Adrenal gland (tissue), 5 donors: ENCODE measurements at regions not wholly inside any gene's neighbourhood (a gene's known extent, or its start where the extent isn't known, plus 50 kb on each side); places are given as distances from the start of the nearest gene placed in this dataset.

ENCODE experiments used
- POLR2A ChIP-seq, 2 donors: fragments of 450-650 bp; IDR thresholded peaks; one replicate each; pipeline ENCODE4 v1.6.1; 2017; ENCODE audit warnings: antibody characterized with exemption in 2 of 2, mild to moderate bottlenecking in 2 of 2, moderate library complexity in 1 of 2
- TF ChIP-seq, protein P1 (sequence below), 6 experiments: fragments of 450-650 bp in 4 of 6; fragments of 200-600 bp in 2 of 6; sonication (generic) in 1 of 6; IDR thresholded peaks; 1 replicate in 5 of 6; 2 replicates in 1 of 6; pipeline versions ENCODE4 v1.5.1 to v1.8.0; 2016 to 2021; ENCODE audit warnings: antibody characterized with exemption in 6 of 6, mild to moderate bottlenecking in 2 of 6, moderate library complexity in 1 of 6
- donor health status: DM: no; HTN: no; CAD: no.

DNA sequence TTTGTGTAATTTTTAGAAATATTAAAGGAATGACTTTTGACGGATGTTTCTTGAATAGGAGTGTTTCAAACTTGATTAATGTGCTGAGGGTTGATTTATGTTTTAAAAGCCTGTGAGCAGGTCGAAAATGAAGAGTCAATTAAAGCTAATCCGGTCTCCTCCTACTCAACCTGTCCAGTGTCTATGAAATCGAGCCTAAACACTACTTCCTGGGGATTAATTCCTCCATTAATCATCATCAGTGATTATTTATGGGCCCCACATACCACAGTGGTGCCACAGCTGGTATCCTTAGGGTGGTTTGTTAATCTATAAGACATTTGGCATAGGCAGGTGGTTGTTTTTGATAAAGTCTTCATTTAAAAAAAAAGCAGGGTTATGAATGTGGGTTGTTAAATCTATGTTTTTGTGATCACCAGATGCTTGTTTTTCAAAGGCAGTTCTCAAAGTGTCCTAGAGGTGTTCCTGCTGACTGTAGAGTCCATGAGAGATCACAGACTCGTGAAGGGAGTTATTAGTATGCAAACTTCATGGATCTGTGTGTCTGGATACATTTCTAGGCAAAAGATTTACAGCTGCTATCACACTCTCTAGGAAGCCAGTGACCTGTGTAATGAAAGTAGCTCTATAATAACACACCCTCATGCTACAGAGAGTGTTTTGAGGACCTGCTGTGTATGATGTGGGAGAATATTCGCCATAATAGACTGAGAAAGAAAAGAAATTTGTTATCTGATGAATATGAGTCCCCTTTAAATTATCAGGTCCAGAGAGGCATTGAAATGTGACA, 308.6 kb downstream of the AKAIN1 start:
- TF ChIP-seq, protein P1, sequence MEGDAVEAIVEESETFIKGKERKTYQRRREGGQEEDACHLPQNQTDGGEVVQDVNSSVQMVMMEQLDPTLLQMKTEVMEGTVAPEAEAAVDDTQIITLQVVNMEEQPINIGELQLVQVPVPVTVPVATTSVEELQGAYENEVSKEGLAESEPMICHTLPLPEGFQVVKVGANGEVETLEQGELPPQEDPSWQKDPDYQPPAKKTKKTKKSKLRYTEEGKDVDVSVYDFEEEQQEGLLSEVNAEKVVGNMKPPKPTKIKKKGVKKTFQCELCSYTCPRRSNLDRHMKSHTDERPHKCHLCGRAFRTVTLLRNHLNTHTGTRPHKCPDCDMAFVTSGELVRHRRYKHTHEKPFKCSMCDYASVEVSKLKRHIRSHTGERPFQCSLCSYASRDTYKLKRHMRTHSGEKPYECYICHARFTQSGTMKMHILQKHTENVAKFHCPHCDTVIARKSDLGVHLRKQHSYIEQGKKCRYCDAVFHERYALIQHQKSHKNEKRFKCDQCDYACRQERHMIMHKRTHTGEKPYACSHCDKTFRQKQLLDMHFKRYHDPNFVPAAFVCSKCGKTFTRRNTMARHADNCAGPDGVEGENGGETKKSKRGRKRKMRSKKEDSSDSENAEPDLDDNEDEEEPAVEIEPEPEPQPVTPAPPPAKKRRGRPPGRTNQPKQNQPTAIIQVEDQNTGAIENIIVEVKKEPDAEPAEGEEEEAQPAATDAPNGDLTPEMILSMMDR (IDR thresholded peaks at IDR 0.05) = no peak
- no peak for TF ChIP-seq POLR2A (IDR thresholded peaks at IDR 0.05)
